ENCODE measurements at regions not wholly inside any gene's neighbourhood (a gene's known extent, or its start where the extent isn't known, plus 50 kb on each side); places are given as distances from the start of the nearest gene placed in this dataset.

GRCh38 chr20:57075181-57075580 lies 191.3 kb downstream of the BMP7 start:
- Histone ChIP-seq H3K36me3 (ENCODE audit: control insufficient read depth, insufficient read depth, low read length) (no peaks in the 10 kb centered on the region), H3K9ac (ENCODE audit: extremely low read depth, low read length, poor library complexity, severe bottlenecking) (no peak overlapping the region), H3K27me3 (ENCODE audit: control insufficient read depth, insufficient read depth, low read length, poor library complexity, severe bottlenecking) (peaks cover 38% of the 10 kb centered on the region), H3K27ac (ENCODE audit: low read depth, low read length) (no peak overlapping the region), H3K9me3 (ENCODE audit: control insufficient read depth, low read length) (peaks cover 21% of the 10 kb centered on the region), H3K4me3 (ENCODE audit: low read length) (no peak overlapping the region), H3K4me1 (ENCODE audit: control insufficient read depth, insufficient read depth, low read length) (peaks cover 4% of the 10 kb centered on the region)
- H3K27me3 Mint-ChIP-seq (ENCODE audit: insufficient read depth) = peaks cover 49% of the 10 kb centered on the region
- no peak for TF ChIP-seq CTCF (conservative IDR thresholded peaks at IDR 0.05)
- H3K36me3 Mint-ChIP-seq (ENCODE audit: low read depth) = no peaks in the 10 kb centered on the region
- no peak for DNase-seq
- peaks cover 24% of the 10 kb centered on the region for H3K9me3 Mint-ChIP-seq
- no peak overlapping the region for H3K27ac Mint-ChIP-seq
- H3K4me3 Mint-ChIP-seq = no peak overlapping the region
- WGBS, 2 experiments (ENCODE audit: insufficient coverage in 1 of 2, insufficient read length in 1 of 2) = 77 to 84% methylated on average over 4 to 5 of the region's 5 CpGs
- peaks cover 16% of the 10 kb centered on the region for H3K4me1 Mint-ChIP-seq

- Histone ChIP-seq H3K9ac (ENCODE audit: extremely low read depth, low read length, poor library complexity, severe bottlenecking) (no peak overlapping the region), H3K4me3 (ENCODE audit: low read length) (no peak overlapping the region), H3K9me3 (ENCODE audit: control insufficient read depth, low read length) (peaks cover 21% of the 10 kb centered on the region), H3K4me1 (ENCODE audit: control insufficient read depth, insufficient read depth, low read length) (peaks cover 4% of the 10 kb centered on the region), H3K27me3 (ENCODE audit: control insufficient read depth, insufficient read depth, low read length, poor library complexity, severe bottlenecking) (peaks cover 34% of the 10 kb centered on the region), H3K27ac (ENCODE audit: low read depth, low read length) (no peak overlapping the region), H3K36me3 (ENCODE audit: control insufficient read depth, insufficient read depth, low read length) (no peaks in the 10 kb centered on the region)
- H3K27ac Mint-ChIP-seq = no peak overlapping the region
- TF ChIP-seq CTCF (conservative IDR thresholded peaks at IDR 0.05) = no peak
- peaks cover 13% of the 10 kb centered on the region for H3K4me1 Mint-ChIP-seq
- H3K9me3 Mint-ChIP-seq = peaks cover 24% of the 10 kb centered on the region
- DNase-seq = no peak
- no peaks in the 10 kb centered on the region for H3K36me3 Mint-ChIP-seq (ENCODE audit: low read depth)
- H3K4me3 Mint-ChIP-seq = no peak overlapping the region
- peaks cover 44% of the 10 kb centered on the region for H3K27me3 Mint-ChIP-seq (ENCODE audit: insufficient read depth)
These were observed 190.8 kb downstream of the BMP7 start for GRCh38 chr20:57075603-57076002.

- no peaks in the 10 kb centered on the region for H3K4me1 ChIP-seq (ENCODE audit: control insufficient read depth, insufficient read depth, low read length)
- WGBS, 2 experiments (ENCODE audit: insufficient coverage in 1 of 2, insufficient read length in 1 of 2) = 88 to 89% methylated on average over 11 of the region's 11 CpGs
- no peak overlapping the region for H3K27ac Mint-ChIP-seq
These were observed 190.2 kb downstream of the BMP7 start for GRCh38 chr20:57076152-57076652.

More at GRCh38 chr20:57076152-57076652, 190.2 kb downstream of the BMP7 start:
- peaks cover 28% of the 10 kb centered on the region for H3K27me3 ChIP-seq (ENCODE audit: control insufficient read depth, insufficient read depth, low read length, poor library complexity, severe bottlenecking)
- H3K4me1 Mint-ChIP-seq = peaks cover 7% of the 10 kb centered on the region
- H3K27me3 Mint-ChIP-seq (ENCODE audit: insufficient read depth) = peaks cover 38% of the 10 kb centered on the region
- DNase-seq = no peak
- no peak overlapping the region for H3K9ac ChIP-seq (ENCODE audit: extremely low read depth, low read length, poor library complexity, severe bottlenecking)
- H3K9me3 Mint-ChIP-seq = peaks cover 24% of the 10 kb centered on the region
- H3K9me3 ChIP-seq (ENCODE audit: control insufficient read depth, low read length) = peaks cover 21% of the 10 kb centered on the region
- no peak for TF ChIP-seq CTCF (conservative IDR thresholded peaks at IDR 0.05)
- no peak overlapping the region for H3K4me3 Mint-ChIP-seq
- no peaks in the 10 kb centered on the region for H3K36me3 Mint-ChIP-seq (ENCODE audit: low read depth)
- H3K36me3 ChIP-seq (ENCODE audit: control insufficient read depth, insufficient read depth, low read length) = no peaks in the 10 kb centered on the region
- H3K4me3 ChIP-seq (ENCODE audit: low read length) = no peak overlapping the region
- no peak overlapping the region for H3K27ac ChIP-seq (ENCODE audit: low read depth, low read length)

All from endodermal cell (in vitro differentiated cells).